ENCODE measurements at regions not wholly inside any gene's neighbourhood (a gene's known extent, or its start where the extent isn't known, plus 50 kb on each side); places are given as distances from the start of the nearest gene placed in this dataset.
"Not testable (repeated sequence)": the region's sequence is repeated elsewhere in the genome, so short reads cannot be mapped to it uniquely, and the experiment has no call there.

DNA sequence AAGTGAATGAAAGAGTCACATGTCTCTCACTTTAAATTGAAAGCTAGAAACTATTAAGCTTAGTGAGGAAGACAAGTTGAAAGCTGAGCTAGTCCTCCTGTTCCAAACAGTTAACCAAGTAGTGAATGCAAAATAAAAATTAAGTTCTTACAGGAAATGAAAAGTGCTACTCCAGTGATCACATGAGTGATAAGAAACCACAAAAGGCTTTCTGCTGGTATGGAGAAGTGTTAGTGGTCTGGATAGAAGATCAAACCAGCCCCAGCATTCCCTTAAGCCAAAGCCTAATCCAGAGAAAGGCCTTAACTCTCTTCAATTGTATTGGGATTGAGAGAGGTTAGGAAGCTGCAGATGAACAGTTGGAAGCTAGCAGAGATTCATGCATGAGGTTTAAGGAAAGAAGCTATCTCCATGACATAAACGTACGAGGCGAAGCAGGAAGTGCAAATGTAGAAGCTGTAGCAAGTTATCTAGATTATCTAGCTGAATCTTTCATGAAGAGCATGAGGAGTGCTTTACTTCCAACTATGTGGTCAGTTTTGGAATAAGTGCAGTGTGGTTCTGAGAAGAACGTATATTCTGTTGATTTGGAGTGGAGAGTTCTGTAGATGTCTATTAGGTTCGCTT, 261.6 kb downstream of the MDFIC start:
- Histone ChIP-seq H3K4me1 (no peaks in the 10 kb centered on the region), H3K9me3 (no peaks in the 10 kb centered on the region), H3K27me3 (no peaks in the 10 kb centered on the region), H3K27ac (no peak overlapping the region), H3K36me3 (no peaks in the 10 kb centered on the region), H3K4me3 (no peak overlapping the region)
- no peak for DNase-seq
- intact Hi-C loops (cut with DNase I; ENCODE audit: low total_unique reads), result no loop called here
- TF ChIP-seq, protein P1, sequence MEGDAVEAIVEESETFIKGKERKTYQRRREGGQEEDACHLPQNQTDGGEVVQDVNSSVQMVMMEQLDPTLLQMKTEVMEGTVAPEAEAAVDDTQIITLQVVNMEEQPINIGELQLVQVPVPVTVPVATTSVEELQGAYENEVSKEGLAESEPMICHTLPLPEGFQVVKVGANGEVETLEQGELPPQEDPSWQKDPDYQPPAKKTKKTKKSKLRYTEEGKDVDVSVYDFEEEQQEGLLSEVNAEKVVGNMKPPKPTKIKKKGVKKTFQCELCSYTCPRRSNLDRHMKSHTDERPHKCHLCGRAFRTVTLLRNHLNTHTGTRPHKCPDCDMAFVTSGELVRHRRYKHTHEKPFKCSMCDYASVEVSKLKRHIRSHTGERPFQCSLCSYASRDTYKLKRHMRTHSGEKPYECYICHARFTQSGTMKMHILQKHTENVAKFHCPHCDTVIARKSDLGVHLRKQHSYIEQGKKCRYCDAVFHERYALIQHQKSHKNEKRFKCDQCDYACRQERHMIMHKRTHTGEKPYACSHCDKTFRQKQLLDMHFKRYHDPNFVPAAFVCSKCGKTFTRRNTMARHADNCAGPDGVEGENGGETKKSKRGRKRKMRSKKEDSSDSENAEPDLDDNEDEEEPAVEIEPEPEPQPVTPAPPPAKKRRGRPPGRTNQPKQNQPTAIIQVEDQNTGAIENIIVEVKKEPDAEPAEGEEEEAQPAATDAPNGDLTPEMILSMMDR (IDR thresholded peaks at IDR 0.05), result no peak
- TF ChIP-seq POLR2A (IDR thresholded peaks at IDR 0.05), result no peak

DNA sequence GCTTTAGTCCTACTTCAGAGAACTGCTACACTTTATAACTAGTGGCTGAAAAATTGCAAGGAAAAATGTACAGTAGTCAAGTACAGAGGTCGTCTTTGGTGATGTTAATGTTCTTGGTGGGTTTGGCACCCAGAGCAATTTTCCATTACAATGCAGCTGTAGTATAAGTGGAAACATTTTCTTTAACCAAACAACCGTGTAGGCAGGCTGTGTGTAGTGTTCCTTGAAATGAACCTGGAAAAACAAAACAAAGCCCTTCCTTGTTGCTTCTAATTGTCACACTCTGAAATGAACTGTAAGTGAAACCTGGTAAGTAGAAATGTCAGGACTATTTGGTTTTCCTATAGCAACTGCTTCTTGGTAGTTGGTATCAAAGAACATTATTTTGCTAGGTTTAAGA, 256.9 kb downstream of the MDFIC start:
- Histone ChIP-seq H3K4me1 (no peaks in the 10 kb centered on the region), H3K4me3 (no peak overlapping the region), H3K36me3 (no peaks in the 10 kb centered on the region), H3K27ac (no peak overlapping the region), H3K27me3 (no peaks in the 10 kb centered on the region), H3K9me3 (no peaks in the 10 kb centered on the region)
- intact Hi-C loops (cut with DNase I; ENCODE audit: low total_unique reads), result no loop called here
- DNase-seq, result no peak
- TF ChIP-seq, protein P1 (IDR thresholded peaks at IDR 0.05), result no peak
- TF ChIP-seq POLR2A (IDR thresholded peaks at IDR 0.05), result no peak

DNA sequence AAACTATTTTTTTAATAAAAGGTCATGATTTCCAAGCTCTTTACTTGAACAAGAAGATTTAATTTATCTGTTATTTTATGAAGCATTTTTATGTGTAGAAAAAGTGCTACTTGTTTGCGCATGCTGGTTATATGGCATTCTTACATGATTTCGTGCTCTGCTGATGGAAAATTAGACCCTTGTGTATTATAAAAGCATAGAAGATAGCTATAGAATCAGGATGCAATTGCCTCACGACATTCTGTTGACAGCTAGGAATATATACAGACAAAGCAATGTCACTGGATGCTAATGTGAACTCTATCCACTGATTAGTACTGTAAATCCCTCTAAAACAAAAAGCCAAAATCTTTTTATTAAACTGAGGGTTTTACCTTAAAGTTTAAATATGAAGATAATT, 255.9 kb downstream of the MDFIC start:
- intact Hi-C loops (cut with DNase I; ENCODE audit: low total_unique reads), result no loop called here

DNA sequence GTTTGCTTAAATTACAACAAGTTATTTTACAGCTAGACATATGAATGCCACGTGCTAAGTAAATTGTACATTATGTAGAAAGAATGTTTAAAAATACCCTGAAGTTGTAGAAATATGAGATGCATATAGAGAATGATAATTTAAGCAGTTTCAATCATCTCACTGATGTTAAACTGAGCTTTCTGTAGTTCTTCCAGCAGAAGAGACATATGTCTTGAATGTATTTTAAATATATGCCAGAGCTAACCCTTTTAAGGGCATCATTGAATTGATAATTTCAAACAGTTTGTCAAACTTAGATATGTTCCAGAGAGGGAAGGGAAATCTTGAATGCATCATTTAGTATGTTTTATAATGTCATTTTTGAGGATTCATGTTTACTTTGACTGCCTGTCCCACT, 255.2 kb downstream of the MDFIC start:
- Histone ChIP-seq H3K4me1 (no peaks in the 10 kb centered on the region), H3K9me3 (no peaks in the 10 kb centered on the region), H3K4me3 (no peak overlapping the region), H3K27me3 (no peaks in the 10 kb centered on the region), H3K36me3 (no peaks in the 10 kb centered on the region), H3K27ac (no peak overlapping the region)
- intact Hi-C loops (cut with DNase I; ENCODE audit: low total_unique reads), result no loop called here
- DNase-seq, result no peak
- TF ChIP-seq, protein P1 (IDR thresholded peaks at IDR 0.05), result no peak
- TF ChIP-seq POLR2A (IDR thresholded peaks at IDR 0.05), result no peak

More for the DNA sequence above, 255.9 kb downstream of the MDFIC start:
- TF ChIP-seq POLR2A (IDR thresholded peaks at IDR 0.05), result no peak
- TF ChIP-seq, protein P1 (IDR thresholded peaks at IDR 0.05), result no peak
- Histone ChIP-seq H3K9me3 (no peaks in the 10 kb centered on the region), H3K27ac (no peak overlapping the region), H3K4me3 (no peak overlapping the region), H3K4me1 (no peaks in the 10 kb centered on the region), H3K27me3 (no peaks in the 10 kb centered on the region), H3K36me3 (no peaks in the 10 kb centered on the region)
- no peak for DNase-seq

DNA sequence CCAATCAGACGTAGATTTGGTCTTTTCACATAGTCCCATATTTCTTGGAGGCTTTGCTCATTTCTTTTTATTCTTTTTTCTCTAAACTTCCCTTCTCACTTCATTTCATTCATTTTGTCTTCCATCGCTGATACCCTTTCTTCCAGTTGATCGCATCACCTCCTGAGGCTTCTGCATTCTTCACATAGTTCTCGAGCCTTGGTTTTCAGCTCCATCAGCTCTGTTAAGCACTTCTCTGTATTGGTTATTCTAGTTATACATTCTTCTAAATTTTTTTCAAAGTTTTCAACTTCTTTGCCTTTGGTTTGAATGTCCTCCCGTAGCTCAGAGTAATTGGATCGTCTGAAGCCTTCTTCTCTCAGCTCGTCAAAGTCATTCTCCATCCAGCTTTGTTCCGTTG, 250.5 kb downstream of the MDFIC start:
- H3K4me1 ChIP-seq; H3K27me3 ChIP-seq; DNase-seq; H3K4me3 ChIP-seq; H3K36me3 ChIP-seq; H3K27ac ChIP-seq; intact Hi-C loops (cut with DNase I; ENCODE audit: low total_unique reads); H3K9me3 ChIP-seq: not testable (repeated sequence)
